ENCODE measurements at regions not wholly inside any gene's neighbourhood (a gene's known extent, or its start where the extent isn't known, plus 50 kb on each side); places are given as distances from the start of the nearest gene placed in this dataset.

DNA sequence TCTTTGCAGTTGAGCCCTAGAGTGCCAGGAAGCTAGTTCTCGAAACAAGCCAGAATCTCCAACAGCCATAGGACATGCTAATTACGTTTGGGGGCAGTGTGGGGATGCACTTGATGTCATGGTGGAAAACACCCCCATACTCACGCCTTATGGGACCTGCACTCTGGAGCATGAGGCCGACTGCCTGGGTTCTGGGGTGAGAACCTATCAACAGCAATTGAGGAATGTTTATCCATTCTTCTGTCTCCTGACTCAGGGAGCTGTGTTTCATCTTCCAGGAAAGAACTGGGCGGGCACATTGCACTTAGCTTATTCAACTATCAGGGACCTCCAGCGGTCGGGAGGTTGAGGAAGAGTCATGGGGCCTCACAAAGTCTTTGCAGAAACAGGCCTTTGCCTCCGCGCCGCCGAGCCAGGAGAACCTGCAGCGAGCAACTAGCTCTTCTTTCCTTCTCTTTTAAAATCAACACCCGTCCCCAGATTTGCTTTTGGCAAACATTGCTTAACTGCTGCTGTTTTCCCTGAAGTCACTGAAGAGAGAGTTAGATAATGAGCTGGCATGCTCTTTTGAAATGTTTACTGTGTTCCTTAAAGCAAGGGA is 226.1 kb upstream of the DIO3 start:
- no peak for TF ChIP-seq POLR2A (IDR thresholded peaks at IDR 0.05)
- TF ChIP-seq CTCF (IDR thresholded peaks at IDR 0.05): no peak
- TF ChIP-seq POLR2AphosphoS5 (IDR thresholded peaks at IDR 0.05): no peak

Data from suprapubic skin (tissue), 4 donors.